IMR-90 (cell line): ENCODE measurements at regions not wholly inside any gene's neighbourhood (a gene's known extent, or its start where the extent isn't known, plus 50 kb on each side); places are given as distances from the start of the nearest gene placed in this dataset.

Experiments used
- CTCF ChIP-seq: conservative IDR thresholded peaks from 2 replicates; pipeline ENCODE4 v1.5.1; 2012; ENCODE audit warnings: mild to moderate bottlenecking, low read depth, low read length, improper control_type of control experiment
- POLR2A ChIP-seq: IDR thresholded peaks from 2 replicates; pipeline ENCODE4 v1.6.1; 2012; ENCODE audit warnings: mild to moderate bottlenecking, low read depth, low read length
- RCOR1 ChIP-seq: IDR thresholded peaks from 2 replicates; pipeline ENCODE4 v1.6.1; 2012; ENCODE audit warnings: mild to moderate bottlenecking, low read length, improper control_type of control experiment; ENCODE audit not compliant: insufficient replicate concordance

- TF ChIP-seq CTCF, result no peak
- no peak for TF ChIP-seq RCOR1
- no peak for TF ChIP-seq POLR2A
Measured at GRCh38 chr4:15332377-15332776, 95.5 kb upstream of the C1QTNF7 start.
